Bronchial epithelial cell (primary cell): ENCODE measurements at regions not wholly inside any gene's neighbourhood (a gene's known extent, or its start where the extent isn't known, plus 50 kb on each side); places are given as distances from the start of the nearest gene placed in this dataset.

Experiments
- DNase-seq: peaks from one replicate; pipeline ENCODE4 v3.0.0-alpha.2; 2010; ENCODE audit warnings: low read depth
- FAIRE-seq: peaks from 2 replicates; lab custom pipeline; 2011; peaks lifted over from hg19 to GRCh38; lab: Jason Lieb, UNC
- H3K27me3 ChIP-seq: 2 replicates; pipeline ENCODE4 v1.5.1; 2011; ENCODE audit warnings: low read length; ENCODE audit not compliant: control insufficient read depth, insufficient read depth
- H3K36me3 ChIP-seq: 2 replicates; pipeline ENCODE4 v1.5.1; 2011; ENCODE audit warnings: low read length; ENCODE audit not compliant: control insufficient read depth, insufficient read depth
- H3K4me3 ChIP-seq: 2 replicates; pipeline ENCODE4 v1.5.1; 2011; ENCODE audit warnings: mild to moderate bottlenecking, low read depth, low read length, control low read depth
- TF ChIP-seq, protein P1 (sequence below): IDR thresholded peaks from 2 replicates; pipeline ENCODE4 v1.5.1; 2011; ENCODE audit warnings: mild to moderate bottlenecking, moderate library complexity, low read length, control low read depth, inconsistent platforms; ENCODE audit not compliant: insufficient read depth, severe bottlenecking

DNA sequence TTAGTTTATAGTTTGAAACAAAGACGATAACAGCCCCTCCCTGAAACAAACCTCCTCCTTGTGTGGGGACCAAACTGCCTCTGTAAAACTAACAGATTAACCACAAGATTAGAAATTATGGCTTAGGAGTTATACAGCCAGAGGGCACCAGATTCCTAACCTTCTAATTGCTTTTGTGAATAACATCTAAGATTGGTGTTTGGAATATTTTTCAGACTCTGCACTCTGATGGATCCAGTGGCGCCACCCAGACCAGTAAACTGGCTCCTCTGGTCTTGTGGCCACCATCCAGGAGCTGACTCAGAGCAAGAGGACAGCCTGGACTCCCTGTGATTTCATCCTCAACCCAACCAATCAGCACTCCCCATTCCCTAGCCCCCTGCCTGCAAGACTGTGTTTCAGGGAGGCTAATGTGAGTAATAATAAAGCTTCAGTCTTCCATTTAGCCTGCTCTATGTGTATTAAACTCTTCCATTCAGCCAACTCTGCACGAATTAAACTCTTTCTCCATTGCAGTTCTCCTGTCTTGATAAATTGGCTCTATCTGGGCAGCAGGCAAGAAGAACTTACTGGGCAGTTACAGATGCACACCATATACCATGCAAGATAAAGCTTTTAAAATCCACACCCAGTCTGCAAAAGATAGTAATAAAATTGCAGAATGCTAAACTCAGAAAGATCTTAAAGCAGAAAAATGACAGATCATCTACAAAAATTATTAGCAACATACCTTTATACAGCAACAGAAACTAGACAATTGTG lies 58.5 kb upstream of the SLC22A16 start:
- peak; percentile 45 for DNase-seq
- no peaks in the 10 kb centered on the region for H3K27me3 ChIP-seq

DNA sequence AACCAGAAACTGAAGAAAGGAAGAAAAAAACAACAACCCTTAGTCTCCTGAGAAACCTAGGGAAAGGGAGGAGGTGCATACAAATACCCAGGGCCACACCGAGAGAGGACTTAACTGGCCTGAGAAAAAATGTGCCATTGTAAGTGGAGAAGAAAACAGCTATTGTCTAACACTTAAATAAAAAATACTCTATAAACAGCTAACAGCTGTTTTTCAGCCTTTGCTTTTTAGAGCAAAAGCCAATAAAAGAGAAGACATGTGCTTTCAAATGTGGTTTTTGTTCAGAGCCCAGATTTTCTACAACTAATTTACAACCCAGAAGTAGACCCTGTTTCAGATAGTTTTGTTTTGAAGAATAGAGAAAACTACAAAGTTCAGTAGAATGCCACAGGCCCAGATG lies 56.0 kb upstream of the SLC22A16 start:
- H3K4me3 ChIP-seq: no peak overlapping the region
- DNase-seq: no peak
- no peaks in the 10 kb centered on the region for H3K27me3 ChIP-seq
- no peak for FAIRE-seq
- TF ChIP-seq, protein P1, sequence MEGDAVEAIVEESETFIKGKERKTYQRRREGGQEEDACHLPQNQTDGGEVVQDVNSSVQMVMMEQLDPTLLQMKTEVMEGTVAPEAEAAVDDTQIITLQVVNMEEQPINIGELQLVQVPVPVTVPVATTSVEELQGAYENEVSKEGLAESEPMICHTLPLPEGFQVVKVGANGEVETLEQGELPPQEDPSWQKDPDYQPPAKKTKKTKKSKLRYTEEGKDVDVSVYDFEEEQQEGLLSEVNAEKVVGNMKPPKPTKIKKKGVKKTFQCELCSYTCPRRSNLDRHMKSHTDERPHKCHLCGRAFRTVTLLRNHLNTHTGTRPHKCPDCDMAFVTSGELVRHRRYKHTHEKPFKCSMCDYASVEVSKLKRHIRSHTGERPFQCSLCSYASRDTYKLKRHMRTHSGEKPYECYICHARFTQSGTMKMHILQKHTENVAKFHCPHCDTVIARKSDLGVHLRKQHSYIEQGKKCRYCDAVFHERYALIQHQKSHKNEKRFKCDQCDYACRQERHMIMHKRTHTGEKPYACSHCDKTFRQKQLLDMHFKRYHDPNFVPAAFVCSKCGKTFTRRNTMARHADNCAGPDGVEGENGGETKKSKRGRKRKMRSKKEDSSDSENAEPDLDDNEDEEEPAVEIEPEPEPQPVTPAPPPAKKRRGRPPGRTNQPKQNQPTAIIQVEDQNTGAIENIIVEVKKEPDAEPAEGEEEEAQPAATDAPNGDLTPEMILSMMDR: no peak
- H3K36me3 ChIP-seq: no peaks in the 10 kb centered on the region

More for the DNA sequence above, 58.5 kb upstream of the SLC22A16 start:
- TF ChIP-seq, protein P1: no peak
- H3K4me3 ChIP-seq: no peak overlapping the region
- no peaks in the 10 kb centered on the region for H3K36me3 ChIP-seq
- FAIRE-seq: no peak

GRCh38 chr6:110530671-110531070 lies 54.3 kb upstream of the SLC22A16 start:
- H3K4me3 ChIP-seq: no peak overlapping the region
- H3K27me3 ChIP-seq: no peaks in the 10 kb centered on the region
- no peaks in the 10 kb centered on the region for H3K36me3 ChIP-seq
- TF ChIP-seq, protein P1: no peak
- DNase-seq (peak; percentile 56), FAIRE-seq (no peak)

GRCh38 chr6:110529907-110530306 lies 53.5 kb upstream of the SLC22A16 start:
- FAIRE-seq (no peak), DNase-seq (no peak)
- no peaks in the 10 kb centered on the region for H3K36me3 ChIP-seq
- TF ChIP-seq, protein P1: no peak
- no peaks in the 10 kb centered on the region for H3K27me3 ChIP-seq
- H3K4me3 ChIP-seq: no peak overlapping the region

DNA sequence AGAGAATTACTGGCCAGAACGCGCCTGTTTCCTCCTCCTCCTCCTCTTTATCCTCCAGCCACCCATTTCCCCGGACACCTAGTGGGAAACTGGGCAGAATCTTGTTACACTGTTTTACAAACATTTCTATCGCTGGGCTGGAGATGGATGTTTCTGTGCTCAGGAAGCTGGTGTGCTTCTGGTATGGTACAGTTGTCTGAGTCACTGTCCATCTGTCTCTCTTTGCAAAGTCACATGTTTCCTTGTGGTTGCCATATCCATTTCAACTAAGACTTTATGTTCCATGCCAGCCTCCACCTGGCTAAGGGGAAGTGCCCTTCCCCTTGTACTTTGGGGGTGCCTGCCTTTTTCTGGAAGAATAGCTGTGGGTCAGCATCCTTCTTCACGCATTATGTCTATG lies 52.9 kb upstream of the SLC22A16 start:
- DNase-seq (peak; percentile 69), FAIRE-seq (no peak)
- no peaks in the 10 kb centered on the region for H3K27me3 ChIP-seq
- H3K36me3 ChIP-seq: no peaks in the 10 kb centered on the region
- TF ChIP-seq, protein P1: no peak
- no peak overlapping the region for H3K4me3 ChIP-seq

DNA sequence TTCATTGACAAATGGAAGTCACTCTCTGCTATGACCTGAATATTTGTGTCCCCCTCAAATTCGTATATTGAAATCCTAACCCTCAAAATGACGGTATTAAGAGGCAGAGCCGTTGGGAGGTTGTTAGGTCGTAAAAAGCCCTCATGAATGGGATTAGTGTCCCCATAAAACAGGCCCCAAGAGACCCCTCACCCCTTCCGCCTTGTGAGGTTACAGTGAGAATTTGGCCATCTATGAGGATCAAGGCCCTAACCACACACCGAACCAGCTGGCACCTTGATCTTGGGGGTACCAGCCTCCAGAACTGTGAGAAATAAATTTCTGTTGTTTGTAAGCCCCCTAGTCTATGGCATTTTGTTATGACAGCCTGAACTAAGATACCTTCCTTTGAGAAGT lies 52.5 kb upstream of the SLC22A16 start:
- no peak for FAIRE-seq
- Histone ChIP-seq H3K4me3 (no peak overlapping the region), H3K27me3 (no peaks in the 10 kb centered on the region), H3K36me3 (no peaks in the 10 kb centered on the region)
- DNase-seq: no peak
- TF ChIP-seq, protein P1: no peak
